Ishikawa (cell line): ENCODE measurements at regions not wholly inside any gene's neighbourhood (a gene's known extent, or its start where the extent isn't known, plus 50 kb on each side); places are given as distances from the start of the nearest gene placed in this dataset.

Experiments
- CEBPB ChIP-seq: IDR thresholded peaks from 2 replicates; pipeline ENCODE4 v1.6.1; 2012
- CREB1 ChIP-seq: IDR thresholded peaks from 2 replicates; pipeline ENCODE4 v1.6.1; 2012; ENCODE audit warnings: low read depth
- EGR1 ChIP-seq: IDR thresholded peaks from 2 replicates; pipeline ENCODE4 v1.6.1; 2012
- EP300 ChIP-seq: IDR thresholded peaks from 2 replicates; pipeline ENCODE4 v1.6.1; 2012; ENCODE audit warnings: borderline replicate concordance
- FOXM1 ChIP-seq: IDR thresholded peaks from 2 replicates; pipeline ENCODE4 v1.6.1; 2012; ENCODE audit warnings: low read depth, borderline replicate concordance
- MAX ChIP-seq: IDR thresholded peaks from 2 replicates; pipeline ENCODE4 v1.6.1; 2012
- NFIC ChIP-seq: IDR thresholded peaks from 2 replicates; pipeline ENCODE4 v1.6.1; 2012
- RAD21 ChIP-seq: IDR thresholded peaks from 2 replicates; pipeline ENCODE4 v1.6.1; 2012; ENCODE audit warnings: low read depth
- TAF1 ChIP-seq: IDR thresholded peaks from 2 replicates; pipeline ENCODE4 v1.6.1; 2012; ENCODE audit warnings: low read depth, mild to moderate bottlenecking
- TCF12 ChIP-seq: IDR thresholded peaks from 2 replicates; pipeline ENCODE4 v1.6.1; 2012; ENCODE audit warnings: low read depth
- TEAD4 ChIP-seq: IDR thresholded peaks from 2 replicates; pipeline ENCODE4 v1.6.1; 2012
- USF1 ChIP-seq: IDR thresholded peaks from 2 replicates; pipeline ENCODE4 v1.6.1; 2012
- YY1 ChIP-seq: IDR thresholded peaks from 2 replicates; pipeline ENCODE4 v1.6.1; 2012; ENCODE audit warnings: low read depth
- ZBTB7A ChIP-seq: IDR thresholded peaks from 2 replicates; pipeline ENCODE4 v1.6.1; 2012; ENCODE audit warnings: low read depth
- TF ChIP-seq, protein P1 (sequence below): IDR thresholded peaks from 2 replicates; pipeline ENCODE4 v1.6.1; 2012; ENCODE audit warnings: low read depth, mild to moderate bottlenecking

DNA sequence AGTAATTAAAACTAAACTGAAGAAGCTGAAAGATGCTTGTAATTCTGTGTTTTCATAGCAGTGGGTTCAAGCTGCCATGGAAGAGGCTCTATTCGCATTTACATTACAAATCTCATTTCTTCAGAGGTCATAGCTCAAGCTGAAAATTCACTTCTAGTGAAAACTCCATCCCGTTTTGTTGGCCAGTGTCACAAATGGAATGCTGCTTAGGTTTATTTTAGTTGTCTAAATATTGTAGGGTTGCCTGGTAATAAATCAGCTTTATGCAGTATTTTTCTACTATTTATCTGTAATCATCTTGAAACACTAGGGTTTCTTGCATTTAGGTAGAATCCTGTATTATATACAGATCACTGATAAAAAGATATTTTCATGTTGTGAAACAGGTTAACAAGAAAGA, 240.6 kb downstream of the PTBP2 start:
- TF ChIP-seq ZBTB7A (no peak), TEAD4 (no peak), NFIC (no peak)

DNA sequence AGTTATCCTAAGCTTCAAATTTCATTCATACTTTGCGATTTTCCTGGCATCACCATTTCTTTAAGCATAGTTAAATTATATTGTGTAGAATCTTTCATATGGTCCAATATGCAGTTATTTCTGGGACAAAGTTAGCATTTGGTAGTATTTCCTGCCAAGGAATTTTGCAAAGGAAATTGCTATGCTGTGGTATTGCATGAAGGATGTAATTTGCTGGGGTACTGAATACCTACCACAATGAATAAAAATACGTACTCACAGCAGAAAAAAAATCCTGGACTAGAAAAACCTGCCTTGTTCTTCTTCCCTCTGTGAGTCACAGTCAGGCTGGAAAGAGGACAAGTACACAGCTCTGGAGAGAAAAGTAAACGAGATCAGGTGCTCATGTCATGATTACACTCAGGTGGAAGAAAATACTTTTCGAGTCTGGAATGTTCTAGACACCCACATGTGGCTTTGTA, 241.2 kb downstream of the PTBP2 start:
- TF ChIP-seq, protein P1, sequence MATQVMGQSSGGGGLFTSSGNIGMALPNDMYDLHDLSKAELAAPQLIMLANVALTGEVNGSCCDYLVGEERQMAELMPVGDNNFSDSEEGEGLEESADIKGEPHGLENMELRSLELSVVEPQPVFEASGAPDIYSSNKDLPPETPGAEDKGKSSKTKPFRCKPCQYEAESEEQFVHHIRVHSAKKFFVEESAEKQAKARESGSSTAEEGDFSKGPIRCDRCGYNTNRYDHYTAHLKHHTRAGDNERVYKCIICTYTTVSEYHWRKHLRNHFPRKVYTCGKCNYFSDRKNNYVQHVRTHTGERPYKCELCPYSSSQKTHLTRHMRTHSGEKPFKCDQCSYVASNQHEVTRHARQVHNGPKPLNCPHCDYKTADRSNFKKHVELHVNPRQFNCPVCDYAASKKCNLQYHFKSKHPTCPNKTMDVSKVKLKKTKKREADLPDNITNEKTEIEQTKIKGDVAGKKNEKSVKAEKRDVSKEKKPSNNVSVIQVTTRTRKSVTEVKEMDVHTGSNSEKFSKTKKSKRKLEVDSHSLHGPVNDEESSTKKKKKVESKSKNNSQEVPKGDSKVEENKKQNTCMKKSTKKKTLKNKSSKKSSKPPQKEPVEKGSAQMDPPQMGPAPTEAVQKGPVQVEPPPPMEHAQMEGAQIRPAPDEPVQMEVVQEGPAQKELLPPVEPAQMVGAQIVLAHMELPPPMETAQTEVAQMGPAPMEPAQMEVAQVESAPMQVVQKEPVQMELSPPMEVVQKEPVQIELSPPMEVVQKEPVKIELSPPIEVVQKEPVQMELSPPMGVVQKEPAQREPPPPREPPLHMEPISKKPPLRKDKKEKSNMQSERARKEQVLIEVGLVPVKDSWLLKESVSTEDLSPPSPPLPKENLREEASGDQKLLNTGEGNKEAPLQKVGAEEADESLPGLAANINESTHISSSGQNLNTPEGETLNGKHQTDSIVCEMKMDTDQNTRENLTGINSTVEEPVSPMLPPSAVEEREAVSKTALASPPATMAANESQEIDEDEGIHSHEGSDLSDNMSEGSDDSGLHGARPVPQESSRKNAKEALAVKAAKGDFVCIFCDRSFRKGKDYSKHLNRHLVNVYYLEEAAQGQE: no peak
- TF ChIP-seq TAF1 (no peak), FOXM1 (no peak), TCF12 (no peak), MAX (no peak), TEAD4 (no peak), EP300 (no peak), CREB1 (no peak), EGR1 (no peak), NFIC (no peak), RAD21 (no peak), USF1 (no peak)

DNA sequence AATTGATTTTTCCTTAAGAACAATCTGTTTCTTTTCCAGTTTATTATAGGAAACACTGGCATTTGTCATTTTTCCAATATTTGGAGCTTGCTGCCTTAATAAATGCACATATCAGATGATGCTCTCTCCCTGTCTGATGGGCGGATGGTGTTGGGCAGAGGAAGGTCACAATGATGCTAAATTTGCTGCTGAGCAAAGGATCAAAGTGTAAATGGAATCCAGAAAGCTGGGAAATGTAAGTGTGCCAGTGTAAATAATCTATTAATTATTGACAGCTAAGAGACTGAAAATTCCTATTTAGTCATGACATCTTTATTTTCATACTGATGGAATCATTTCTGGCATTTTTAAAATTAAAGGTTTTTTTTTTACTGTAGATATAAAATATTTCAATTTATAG, 243.2 kb downstream of the PTBP2 start:
- TF ChIP-seq TCF12 (no peak), EP300 (no peak), RAD21 (no peak), YY1 (no peak), TAF1 (no peak), TEAD4 (no peak), FOXM1 (no peak), MAX (no peak)

DNA sequence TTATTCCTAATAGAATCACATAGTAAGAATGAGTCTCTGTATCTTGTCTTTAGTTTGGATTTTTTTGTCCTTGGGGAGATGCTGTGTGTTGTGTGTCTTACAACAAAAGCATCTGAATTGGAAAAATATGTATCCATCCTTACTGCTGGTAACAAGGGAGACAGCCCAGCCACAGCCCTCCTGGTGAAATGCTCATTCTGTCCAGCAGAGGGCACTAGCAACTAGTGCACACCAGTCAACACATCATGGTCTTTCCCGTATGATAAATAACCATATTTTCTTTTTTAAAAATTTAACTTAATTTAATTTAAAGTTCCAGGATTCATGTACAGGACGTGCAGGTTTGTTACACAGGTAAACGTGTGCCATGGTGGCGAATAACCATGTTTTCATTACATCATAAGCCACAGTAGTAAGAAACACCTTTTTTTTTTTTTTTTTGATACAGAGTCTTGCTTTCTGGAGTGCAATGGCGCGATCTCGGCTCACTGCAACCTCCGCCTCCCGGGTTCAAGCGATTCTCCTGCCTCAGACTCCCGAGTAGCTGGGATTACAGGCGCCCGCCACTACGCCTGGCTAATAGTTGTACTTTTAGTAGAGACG, 245.1 kb downstream of the PTBP2 start:
- TF ChIP-seq RAD21 (peak; percentile 81), ZBTB7A (no peak)

DNA sequence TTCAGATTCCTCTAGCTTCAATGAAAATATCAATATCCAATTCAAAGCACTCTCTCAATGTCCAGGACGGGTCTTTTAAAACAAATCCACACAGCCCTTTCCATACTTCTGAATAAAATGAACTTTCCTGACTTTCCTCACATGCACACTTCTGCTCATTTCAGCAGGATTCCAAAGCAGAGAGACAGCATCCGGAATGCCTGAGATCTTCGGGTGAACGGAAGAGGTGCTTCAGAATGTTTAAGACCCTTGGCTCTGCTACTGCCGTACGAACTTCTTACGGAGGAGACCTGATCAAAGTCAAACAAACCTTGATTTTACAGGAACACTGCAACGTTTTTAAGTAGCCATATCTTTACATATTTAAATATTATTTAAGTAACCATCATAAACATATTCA, 245.7 kb downstream of the PTBP2 start:
- TF ChIP-seq CREB1: no peak
- TF ChIP-seq CEBPB: no peak
- no peak for TF ChIP-seq ZBTB7A
- TF ChIP-seq YY1: no peak
- TF ChIP-seq MAX: no peak
- TF ChIP-seq TCF12: no peak
- TF ChIP-seq TAF1: no peak
- TF ChIP-seq RAD21: no peak
- TF ChIP-seq FOXM1: no peak
- TF ChIP-seq USF1: no peak
- no peak for TF ChIP-seq EGR1
- no peak for TF ChIP-seq TEAD4
- TF ChIP-seq EP300: no peak
- TF ChIP-seq NFIC: no peak
- TF ChIP-seq, protein P1: no peak

DNA sequence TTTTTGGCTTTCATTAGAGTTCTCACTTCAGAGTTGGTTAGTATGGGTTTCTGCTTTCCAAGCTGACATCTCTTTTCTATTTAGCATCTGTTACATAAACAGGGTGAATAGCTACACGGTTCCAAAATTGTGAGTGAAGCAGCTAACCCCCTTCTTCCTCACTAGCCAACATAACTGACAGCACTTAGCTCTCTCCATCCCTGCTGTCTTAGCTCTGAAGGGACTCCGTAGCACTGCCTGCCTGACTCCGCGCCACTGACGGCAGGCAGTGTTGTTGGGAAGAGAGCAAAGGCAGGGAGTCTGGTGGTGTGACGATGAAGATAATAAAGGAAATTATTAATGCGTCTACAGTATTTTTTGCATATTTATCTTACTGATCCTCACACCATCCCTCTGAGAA, 247.0 kb downstream of the PTBP2 start:
- no peak for TF ChIP-seq TEAD4
- TF ChIP-seq CEBPB: no peak
- no peak for TF ChIP-seq USF1
- no peak for TF ChIP-seq TCF12
- no peak for TF ChIP-seq CREB1
- no peak for TF ChIP-seq YY1
- no peak for TF ChIP-seq NFIC
- no peak for TF ChIP-seq EP300
- TF ChIP-seq MAX: no peak
- no peak for TF ChIP-seq EGR1
- no peak for TF ChIP-seq TAF1
- TF ChIP-seq, protein P1: no peak
